Amygdala (tissue), 56 donors: ENCODE measurements at regions not wholly inside any gene's neighbourhood (a gene's known extent, or its start where the extent isn't known, plus 50 kb on each side); places are given as distances from the start of the nearest gene placed in this dataset.

Experiments used
- DNase-seq, 56 donors: peaks; one replicate each; lab custom pipeline; 2025; lab: John Stamatoyannopoulos, UW

- no peak for DNase-seq
Observed at GRCh38 chr3:22199095-22199494, 448.1 kb upstream of the ZNF385D start.

DNA sequence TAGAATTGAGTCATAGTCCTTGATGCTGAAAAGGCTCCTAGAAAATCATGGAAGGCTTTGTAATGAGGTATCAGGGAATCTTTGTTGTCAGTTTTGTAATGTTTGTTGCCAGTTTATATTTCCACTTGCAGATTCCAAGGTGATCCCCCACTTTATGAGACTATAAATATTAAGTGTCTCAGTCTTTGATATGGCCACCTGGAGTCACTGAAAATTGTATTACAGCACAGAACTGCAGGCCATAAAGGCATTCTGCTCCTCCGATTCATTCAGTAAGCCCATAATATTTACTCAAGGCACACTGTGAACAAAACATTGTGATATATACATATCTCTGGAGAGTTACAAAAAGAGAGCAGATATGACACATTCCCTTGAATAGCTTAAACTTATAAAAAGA lies 457.8 kb upstream of the ZNF385D start:
- no peak for DNase-seq

DNA sequence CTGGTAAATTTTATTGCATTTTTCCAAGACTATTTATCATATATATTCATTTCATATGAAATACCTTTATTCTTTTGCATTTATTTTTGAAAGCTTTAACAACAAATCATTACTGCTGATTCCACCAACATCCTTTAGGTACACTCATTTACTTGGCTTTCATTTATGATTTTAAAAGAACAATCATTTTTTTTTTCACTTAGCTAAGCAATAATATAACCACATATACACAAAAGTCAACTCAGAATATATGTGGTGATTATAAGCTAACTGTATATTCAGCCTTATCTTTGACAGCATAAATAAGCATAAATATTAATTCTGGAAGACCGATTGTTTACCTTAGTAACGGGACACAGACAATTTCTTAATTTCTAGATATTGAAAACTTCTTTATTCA lies 458.6 kb upstream of the ZNF385D start:
- DNase-seq = no peak

DNA sequence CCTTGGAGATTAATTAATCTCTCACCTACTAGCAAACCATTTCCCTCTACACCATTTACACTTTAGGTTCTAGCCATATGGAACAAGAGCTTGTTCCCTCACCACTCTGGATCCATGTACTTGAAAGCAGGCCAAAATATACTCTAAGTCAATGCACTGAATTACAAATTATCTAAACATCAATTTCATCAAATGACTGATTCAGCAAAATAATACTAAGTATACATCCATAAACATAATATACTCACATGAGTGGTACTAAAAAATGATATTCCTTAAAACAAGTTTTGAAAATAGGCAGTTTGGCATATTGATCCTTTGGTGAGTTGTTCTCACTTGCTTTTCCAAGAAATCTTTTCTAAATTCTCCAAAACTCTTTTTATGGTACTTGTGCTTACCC lies 459.7 kb upstream of the ZNF385D start:
- DNase-seq = no peak

- DNase-seq = no peak
Observed at GRCh38 chr3:22216601-22217000, 465.6 kb upstream of the ZNF385D start.

- DNase-seq = no peak
Observed at GRCh38 chr3:22225161-22225560, 474.2 kb upstream of the ZNF385D start.

DNA sequence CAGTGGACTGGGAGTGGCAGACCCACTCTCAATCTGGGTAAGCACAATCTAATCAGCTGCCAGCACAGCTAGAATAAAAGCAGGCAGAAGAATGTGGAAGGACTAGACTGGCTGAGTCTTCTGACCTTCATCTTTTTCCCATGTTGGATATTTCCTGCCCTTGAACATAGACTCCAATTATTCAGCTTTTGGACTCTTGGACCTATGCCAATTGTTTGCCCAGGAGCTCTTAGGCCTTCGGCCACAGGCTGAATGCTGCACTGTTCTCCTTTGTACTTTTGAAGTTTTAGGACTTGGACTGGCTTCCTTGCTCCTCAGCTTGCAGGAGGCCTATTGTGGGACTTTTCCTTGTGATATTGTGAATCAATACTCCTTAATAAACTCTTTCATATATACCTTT lies 477.7 kb upstream of the ZNF385D start:
- no peak for DNase-seq

DNA sequence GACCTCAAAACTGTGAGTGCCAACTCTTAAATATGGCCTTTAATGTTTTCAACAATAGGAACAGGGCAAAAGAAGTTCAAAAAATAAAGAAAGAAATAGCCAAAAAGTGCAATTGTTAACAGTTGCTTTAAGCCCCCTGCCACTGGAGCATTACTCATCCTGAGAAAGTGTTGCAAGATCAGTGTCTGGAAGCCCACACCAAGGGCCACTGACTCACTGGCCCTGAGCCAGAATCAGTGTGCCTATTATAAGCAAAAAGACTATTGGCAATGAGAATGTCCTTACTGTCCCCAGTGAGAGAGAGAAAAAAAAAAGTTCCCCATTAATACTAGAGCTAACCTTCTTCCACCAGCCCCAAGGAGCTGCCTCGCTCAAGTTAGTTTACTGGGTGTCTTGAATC lies 480.1 kb upstream of the ZNF385D start:
- DNase-seq = no peak

DNA sequence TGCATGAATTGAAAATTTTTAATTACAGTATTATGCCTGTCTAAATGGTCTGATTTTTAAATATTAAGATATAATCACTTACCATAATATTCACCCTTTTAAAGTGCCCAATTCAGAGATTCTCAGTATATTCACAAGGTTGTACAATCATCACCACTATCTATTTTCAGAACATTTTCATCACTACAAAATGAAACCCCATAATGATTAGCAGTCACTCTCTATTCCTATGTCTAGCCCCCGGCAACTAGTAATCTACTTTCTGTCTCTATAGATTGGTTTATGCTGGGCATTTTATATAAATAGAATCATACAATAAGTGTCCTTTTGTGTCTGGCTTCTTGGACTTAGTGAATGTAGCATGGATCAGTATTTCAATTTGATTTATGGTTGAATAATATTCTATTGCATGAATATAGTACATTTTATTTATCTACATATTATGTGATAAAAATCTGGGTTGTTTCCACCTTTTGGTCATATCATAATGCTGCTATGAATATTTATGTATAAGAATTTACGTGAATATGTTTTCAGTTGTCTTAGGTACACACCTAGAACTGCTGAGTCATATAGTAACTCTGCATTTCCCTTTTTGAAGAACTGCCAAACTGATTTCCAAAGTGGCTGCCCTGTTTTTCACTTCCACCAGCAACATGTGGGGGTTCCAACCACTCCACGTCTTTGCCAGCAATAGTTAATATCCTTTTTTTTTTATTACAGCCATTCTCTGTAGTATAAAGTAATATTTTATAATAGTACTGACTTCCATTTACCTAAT lies 485.7 kb upstream of the ZNF385D start:
- no peak for DNase-seq

- no peak for DNase-seq
Observed at GRCh38 chr3:22239011-22239410, 488.0 kb upstream of the ZNF385D start.

DNA sequence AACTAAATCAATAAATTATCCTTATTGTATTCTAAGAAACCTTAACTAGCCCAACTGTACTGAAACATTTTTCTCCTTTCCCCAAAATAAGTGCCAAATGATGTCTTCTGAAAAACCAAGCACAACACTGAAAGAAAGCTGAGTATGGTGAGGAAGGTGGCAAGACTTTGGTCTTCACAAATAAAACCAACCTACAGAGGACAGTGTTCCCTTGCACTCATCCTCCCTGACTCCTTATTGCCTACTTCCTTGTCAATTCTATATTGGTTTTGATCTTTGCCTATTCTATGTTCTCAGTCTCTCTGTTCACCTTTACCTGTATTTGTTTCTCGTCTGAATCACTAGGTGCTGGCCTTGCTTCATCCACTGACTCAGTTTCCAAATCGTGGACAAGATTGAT lies 490.1 kb upstream of the ZNF385D start:
- no peak for DNase-seq

- DNase-seq = no peak
Observed at GRCh38 chr3:22244761-22245521, 493.9 kb upstream of the ZNF385D start.

- DNase-seq = no peak
Observed at GRCh38 chr3:22245811-22246583, 495.0 kb upstream of the ZNF385D start.

GRCh38 chr3:22249658-22250057 lies 498.6 kb upstream of the ZNF385D start:
- DNase-seq = no peak

- DNase-seq = no peak
Observed at GRCh38 chr3:22257252-22257651, 506.2 kb upstream of the ZNF385D start.

DNA sequence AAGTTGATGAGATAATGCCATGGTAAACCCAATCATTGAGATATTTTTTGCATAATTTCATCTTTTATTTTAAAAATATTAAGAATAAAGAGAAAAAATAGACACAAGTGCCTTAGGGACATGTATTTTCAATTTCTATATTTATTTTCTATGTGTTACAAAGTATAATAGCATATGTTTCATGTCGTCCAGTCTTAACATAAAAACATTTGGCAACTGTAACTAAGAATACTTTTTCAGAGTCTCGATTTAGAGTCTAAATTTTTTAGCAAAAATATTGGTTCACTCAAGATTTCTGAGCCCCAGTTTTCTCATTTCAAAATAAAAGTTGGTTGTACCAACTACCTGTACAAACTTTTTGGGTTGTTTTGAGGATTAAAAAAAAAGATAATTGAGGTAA lies 511.4 kb upstream of the ZNF385D start:
- DNase-seq = no peak

GRCh38 chr3:22263042-22263441 lies 512.0 kb upstream of the ZNF385D start:
- no peak for DNase-seq

DNA sequence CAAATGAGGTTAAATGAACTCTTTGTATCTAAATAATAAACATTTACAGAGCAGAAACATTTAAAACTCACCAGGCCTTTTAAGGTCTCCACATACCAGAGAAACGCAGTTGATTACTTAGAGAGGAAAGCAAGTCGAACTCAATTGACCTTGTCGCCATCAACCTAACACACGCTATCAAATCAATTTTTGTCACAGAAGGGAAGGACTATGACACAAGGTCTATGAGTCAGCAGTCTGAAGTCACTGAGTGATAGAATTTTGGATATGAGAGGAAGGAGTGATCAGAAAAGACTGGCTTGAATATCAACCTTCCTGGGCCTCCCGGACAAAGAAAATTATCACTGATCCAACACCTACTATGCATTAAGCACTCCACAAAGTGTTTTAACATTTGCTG lies 514.4 kb upstream of the ZNF385D start:
- DNase-seq = no peak

- DNase-seq = no peak
Observed at GRCh38 chr3:22269831-22270230, 518.8 kb upstream of the ZNF385D start.

DNA sequence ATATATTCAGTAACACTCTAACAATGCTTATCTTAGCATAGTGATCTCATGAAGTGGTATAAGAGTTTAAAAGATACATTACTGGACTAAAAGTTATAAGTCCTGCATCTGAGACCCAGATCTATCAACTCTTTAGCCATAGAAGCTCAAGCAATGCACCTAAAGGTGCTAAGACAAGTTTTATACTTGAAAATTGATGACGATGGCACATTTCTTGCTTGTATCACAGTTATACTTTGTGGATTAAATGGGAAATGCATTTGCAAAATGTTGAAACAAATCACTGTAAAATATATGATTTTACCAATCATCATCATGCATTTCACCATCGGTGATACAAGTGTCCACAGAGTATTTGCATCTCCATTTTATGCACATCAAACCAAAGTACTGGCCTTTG lies 525.3 kb upstream of the ZNF385D start:
- DNase-seq = no peak

DNA sequence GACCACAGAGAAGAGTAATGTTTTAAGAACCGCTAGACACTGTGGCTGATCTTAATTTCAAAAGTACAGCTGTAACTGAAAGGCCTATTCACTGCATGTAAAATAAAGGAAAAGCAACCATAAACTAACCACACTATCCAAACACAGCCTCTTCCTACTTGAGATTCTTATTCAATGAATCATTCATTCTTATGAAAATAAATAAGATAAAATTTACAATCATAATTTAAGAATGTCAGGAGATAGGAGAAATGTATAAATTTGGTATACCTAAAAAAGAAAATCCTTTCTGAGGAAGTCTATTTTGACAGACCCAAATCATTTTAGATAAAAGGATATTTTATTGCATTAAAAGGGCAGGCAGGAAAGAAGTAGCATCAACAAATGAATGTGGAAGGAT lies 533.5 kb upstream of the ZNF385D start:
- no peak for DNase-seq
